HepG2 (cell line): ENCODE measurements at regions not wholly inside any gene's neighbourhood (a gene's known extent, or its start where the extent isn't known, plus 50 kb on each side); places are given as distances from the start of the nearest gene placed in this dataset.

ENCODE experiments used
- CEBPG ChIP-seq: IDR thresholded peaks from 2 replicates; pipeline ENCODE4 v1.6.1; 2016
- KDM4B ChIP-seq: sonication (generic); formaldehyde crosslinking; IDR thresholded peaks from 2 replicates; pipeline ENCODE4 v1.4.0; 2020; ENCODE audit warnings: missing genetic modification reagents
- RBM39 ChIP-seq: fragments of 200-400 bp; formaldehyde crosslinking; IDR thresholded peaks from one replicate; pipeline ENCODE4 v1.6.1; 2018; ENCODE audit warnings: antibody characterized with exemption, mild to moderate bottlenecking, low read depth, low read length; ENCODE audit not compliant: poor library complexity, severe bottlenecking
- SP140L ChIP-seq: sonication (generic); formaldehyde crosslinking; IDR thresholded peaks from 2 replicates; pipeline ENCODE4 v1.4.0; 2020; ENCODE audit warnings: missing genetic modification reagents, borderline replicate concordance
- ZNF12 ChIP-seq: sonication (generic); formaldehyde crosslinking; IDR thresholded peaks from 2 replicates; pipeline ENCODE4 v1.5.0; 2020; ENCODE audit warnings: missing genetic modification reagents
- ZNF713 ChIP-seq: sonication (generic); formaldehyde crosslinking; IDR thresholded peaks from 2 replicates; pipeline ENCODE4 v1.4.0; 2020; ENCODE audit warnings: mild to moderate bottlenecking, missing genetic modification reagents
- ZNF792 ChIP-seq: IDR thresholded peaks from 2 replicates; pipeline ENCODE4 v1.6.1; 2016
- TF ChIP-seq, protein P1 (sequence below): sonication (generic); formaldehyde crosslinking; IDR thresholded peaks from 2 replicates; pipeline ENCODE4 v1.5.0; 2020; ENCODE audit warnings: mild to moderate bottlenecking, missing genetic modification reagents, moderate library complexity
- TF ChIP-seq, protein P2 (sequence below): sonication (generic); formaldehyde crosslinking; IDR thresholded peaks from 2 replicates; pipeline ENCODE4 v1.8.0; 2022; ENCODE audit warnings: missing genetic modification reagents, low read depth, mild to moderate bottlenecking, borderline replicate concordance
- TF ChIP-seq, protein P3 (sequence below): sonication (generic); formaldehyde crosslinking; IDR thresholded peaks from 2 replicates; pipeline ENCODE4 v1.8.0; 2022; ENCODE audit warnings: low read depth, missing genetic modification reagents
- TF ChIP-seq, protein P4 (sequence below): sonication (generic); formaldehyde crosslinking; IDR thresholded peaks from 2 replicates; pipeline ENCODE4; 2020; ENCODE audit warnings: missing genetic modification reagents, mild to moderate bottlenecking, borderline replicate concordance
- TF ChIP-seq, protein P5 (sequence below): sonication (generic); formaldehyde crosslinking; IDR thresholded peaks from 2 replicates; pipeline ENCODE4 v1.4.0; 2020; ENCODE audit warnings: missing genetic modification reagents, borderline replicate concordance

DNA sequence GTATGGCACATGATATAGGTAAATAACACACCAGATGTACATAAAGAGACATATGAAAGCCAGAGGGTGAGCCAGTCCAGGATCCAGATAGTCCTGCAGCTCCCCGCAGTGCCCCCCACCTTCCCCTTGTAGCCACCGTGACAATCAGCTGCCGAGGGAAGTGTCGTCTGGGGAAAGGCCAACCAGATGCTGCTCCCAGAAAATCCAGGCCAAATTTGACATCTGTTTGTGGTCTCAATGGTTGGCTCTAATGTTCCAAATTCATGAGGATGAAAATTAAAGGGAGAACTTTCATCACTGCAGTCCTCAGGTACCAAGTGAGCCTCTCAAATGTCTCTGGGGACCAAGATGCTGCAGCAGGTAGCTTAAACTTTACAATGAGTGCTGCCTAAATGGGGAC, 210.3 kb downstream of the PTEN start:
- TF ChIP-seq, protein P1, sequence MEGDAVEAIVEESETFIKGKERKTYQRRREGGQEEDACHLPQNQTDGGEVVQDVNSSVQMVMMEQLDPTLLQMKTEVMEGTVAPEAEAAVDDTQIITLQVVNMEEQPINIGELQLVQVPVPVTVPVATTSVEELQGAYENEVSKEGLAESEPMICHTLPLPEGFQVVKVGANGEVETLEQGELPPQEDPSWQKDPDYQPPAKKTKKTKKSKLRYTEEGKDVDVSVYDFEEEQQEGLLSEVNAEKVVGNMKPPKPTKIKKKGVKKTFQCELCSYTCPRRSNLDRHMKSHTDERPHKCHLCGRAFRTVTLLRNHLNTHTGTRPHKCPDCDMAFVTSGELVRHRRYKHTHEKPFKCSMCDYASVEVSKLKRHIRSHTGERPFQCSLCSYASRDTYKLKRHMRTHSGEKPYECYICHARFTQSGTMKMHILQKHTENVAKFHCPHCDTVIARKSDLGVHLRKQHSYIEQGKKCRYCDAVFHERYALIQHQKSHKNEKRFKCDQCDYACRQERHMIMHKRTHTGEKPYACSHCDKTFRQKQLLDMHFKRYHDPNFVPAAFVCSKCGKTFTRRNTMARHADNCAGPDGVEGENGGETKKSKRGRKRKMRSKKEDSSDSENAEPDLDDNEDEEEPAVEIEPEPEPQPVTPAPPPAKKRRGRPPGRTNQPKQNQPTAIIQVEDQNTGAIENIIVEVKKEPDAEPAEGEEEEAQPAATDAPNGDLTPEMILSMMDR (CRISPR knock-in tag), result no peak
- TF ChIP-seq CEBPG (CRISPR knock-in tag) (no peak), KDM4B (no peak), SP140L (CRISPR knock-in tag) (no peak), RBM39 (no peak), ZNF713 (no peak), ZNF792 (CRISPR knock-in tag) (no peak), ZNF12 (CRISPR knock-in tag) (no peak)
- TF ChIP-seq, protein P2, sequence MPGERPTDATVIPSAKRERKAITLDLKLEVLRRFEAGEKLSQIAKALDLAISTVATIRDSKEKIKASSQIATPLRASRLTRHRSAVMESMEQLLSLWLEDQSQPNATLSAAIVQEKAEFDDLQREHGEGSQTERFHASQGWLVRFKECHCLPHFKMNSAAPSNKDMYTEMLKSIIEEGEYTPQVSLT (CRISPR knock-in tag), result no peak
- TF ChIP-seq, protein P3, sequence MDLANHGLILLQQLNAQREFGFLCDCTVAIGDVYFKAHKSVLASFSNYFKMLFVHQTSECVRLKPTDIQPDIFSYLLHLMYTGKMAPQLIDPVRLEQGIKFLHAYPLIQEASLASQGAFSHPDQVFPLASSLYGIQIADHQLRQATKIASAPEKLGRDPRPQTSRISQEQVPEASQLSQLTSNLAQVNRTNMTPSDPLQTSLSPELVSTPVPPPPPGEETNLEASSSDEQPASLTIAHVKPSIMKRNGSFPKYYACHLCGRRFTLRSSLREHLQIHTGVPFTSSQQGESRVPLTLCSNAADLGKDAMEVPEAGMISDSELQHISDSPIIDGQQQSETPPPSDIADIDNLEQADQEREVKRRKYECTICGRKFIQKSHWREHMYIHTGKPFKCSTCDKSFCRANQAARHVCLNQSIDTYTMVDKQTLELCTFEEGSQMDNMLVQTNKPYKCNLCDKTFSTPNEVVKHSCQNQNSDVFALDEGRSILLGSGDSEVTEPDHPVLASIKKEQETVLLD (CRISPR knock-in tag), result no peak
- TF ChIP-seq, protein P4, sequence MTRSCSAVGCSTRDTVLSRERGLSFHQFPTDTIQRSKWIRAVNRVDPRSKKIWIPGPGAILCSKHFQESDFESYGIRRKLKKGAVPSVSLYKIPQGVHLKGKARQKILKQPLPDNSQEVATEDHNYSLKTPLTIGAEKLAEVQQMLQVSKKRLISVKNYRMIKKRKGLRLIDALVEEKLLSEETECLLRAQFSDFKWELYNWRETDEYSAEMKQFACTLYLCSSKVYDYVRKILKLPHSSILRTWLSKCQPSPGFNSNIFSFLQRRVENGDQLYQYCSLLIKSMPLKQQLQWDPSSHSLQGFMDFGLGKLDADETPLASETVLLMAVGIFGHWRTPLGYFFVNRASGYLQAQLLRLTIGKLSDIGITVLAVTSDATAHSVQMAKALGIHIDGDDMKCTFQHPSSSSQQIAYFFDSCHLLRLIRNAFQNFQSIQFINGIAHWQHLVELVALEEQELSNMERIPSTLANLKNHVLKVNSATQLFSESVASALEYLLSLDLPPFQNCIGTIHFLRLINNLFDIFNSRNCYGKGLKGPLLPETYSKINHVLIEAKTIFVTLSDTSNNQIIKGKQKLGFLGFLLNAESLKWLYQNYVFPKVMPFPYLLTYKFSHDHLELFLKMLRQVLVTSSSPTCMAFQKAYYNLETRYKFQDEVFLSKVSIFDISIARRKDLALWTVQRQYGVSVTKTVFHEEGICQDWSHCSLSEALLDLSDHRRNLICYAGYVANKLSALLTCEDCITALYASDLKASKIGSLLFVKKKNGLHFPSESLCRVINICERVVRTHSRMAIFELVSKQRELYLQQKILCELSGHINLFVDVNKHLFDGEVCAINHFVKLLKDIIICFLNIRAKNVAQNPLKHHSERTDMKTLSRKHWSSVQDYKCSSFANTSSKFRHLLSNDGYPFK (CRISPR knock-in tag), result no peak
- TF ChIP-seq, protein P5, sequence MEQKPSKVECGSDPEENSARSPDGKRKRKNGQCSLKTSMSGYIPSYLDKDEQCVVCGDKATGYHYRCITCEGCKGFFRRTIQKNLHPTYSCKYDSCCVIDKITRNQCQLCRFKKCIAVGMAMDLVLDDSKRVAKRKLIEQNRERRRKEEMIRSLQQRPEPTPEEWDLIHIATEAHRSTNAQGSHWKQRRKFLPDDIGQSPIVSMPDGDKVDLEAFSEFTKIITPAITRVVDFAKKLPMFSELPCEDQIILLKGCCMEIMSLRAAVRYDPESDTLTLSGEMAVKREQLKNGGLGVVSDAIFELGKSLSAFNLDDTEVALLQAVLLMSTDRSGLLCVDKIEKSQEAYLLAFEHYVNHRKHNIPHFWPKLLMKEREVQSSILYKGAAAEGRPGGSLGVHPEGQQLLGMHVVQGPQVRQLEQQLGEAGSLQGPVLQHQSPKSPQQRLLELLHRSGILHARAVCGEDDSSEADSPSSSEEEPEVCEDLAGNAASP, result no peak
